ENCODE measurements at regions not wholly inside any gene's neighbourhood (a gene's known extent, or its start where the extent isn't known, plus 50 kb on each side); places are given as distances from the start of the nearest gene placed in this dataset.
"Not testable (repeated sequence)": the region's sequence is repeated elsewhere in the genome, so short reads cannot be mapped to it uniquely, and the experiment has no call there.

GRCh38 chr18:39326772-39327171, 1761.2 kb upstream of the CELF4 start:
- ATAC-seq (ENCODE audit: poor library complexity) (no peak), DNase-seq (no peak)
- intact Hi-C loops (cut with DNase I), result no loop called here

- ATAC-seq (ENCODE audit: poor library complexity) (no peak), DNase-seq (no peak)
- intact Hi-C loops (cut with DNase I), result no loop called here
Observed at GRCh38 chr18:39325973-39326372, 1760.4 kb upstream of the CELF4 start.

- intact Hi-C loops (cut with DNase I), result no loop called here
- ATAC-seq (ENCODE audit: poor library complexity), result no peak
- DNase-seq, result no peak
Observed at GRCh38 chr18:39319141-39319540, 1753.5 kb upstream of the CELF4 start.

DNA sequence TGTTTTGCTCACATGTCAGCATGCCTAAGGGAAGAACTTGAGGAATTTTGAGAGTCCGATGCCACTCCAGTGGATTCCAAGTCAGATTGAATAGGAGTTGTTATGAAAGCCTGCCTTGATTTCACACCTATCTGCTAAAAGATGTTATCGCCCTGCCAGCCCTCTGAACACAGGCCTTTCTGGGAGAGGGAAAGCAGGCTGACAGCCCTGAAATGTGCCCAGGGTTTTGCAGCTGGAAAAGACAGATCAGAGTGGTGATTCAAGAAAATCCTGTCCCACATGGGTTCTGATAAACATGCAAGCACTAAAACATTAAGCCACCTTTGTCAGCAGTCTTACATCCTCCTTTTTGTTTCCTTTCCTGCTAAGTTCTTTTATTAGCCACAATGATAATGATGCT, 1752.9 kb upstream of the CELF4 start:
- ATAC-seq (ENCODE audit: poor library complexity) (no peak), DNase-seq (no peak)
- intact Hi-C loops (cut with DNase I), result no loop called here

GRCh38 chr18:39318008-39318407, 1752.4 kb upstream of the CELF4 start:
- ATAC-seq (ENCODE audit: poor library complexity), result no peak
- intact Hi-C loops (cut with DNase I), result no loop called here
- DNase-seq, result no peak

GRCh38 chr18:39314595-39314994, 1749.0 kb upstream of the CELF4 start:
- ATAC-seq (ENCODE audit: poor library complexity), result no peak
- DNase-seq, result no peak
- intact Hi-C loops (cut with DNase I), result no loop called here

- no peak for ATAC-seq (ENCODE audit: poor library complexity)
- no peak for DNase-seq
- intact Hi-C loops (cut with DNase I), result no loop called here
Observed at GRCh38 chr18:39313992-39314391, 1748.4 kb upstream of the CELF4 start.

GRCh38 chr18:39311111-39311712, 1745.6 kb upstream of the CELF4 start:
- intact Hi-C loops (cut with DNase I), result no loop called here
- DNase-seq (no peak), ATAC-seq (ENCODE audit: poor library complexity) (no peak)

GRCh38 chr18:39308931-39309521, 1743.4 kb upstream of the CELF4 start:
- intact Hi-C loops (cut with DNase I); DNase-seq; ATAC-seq (ENCODE audit: poor library complexity): not testable (repeated sequence)

DNA sequence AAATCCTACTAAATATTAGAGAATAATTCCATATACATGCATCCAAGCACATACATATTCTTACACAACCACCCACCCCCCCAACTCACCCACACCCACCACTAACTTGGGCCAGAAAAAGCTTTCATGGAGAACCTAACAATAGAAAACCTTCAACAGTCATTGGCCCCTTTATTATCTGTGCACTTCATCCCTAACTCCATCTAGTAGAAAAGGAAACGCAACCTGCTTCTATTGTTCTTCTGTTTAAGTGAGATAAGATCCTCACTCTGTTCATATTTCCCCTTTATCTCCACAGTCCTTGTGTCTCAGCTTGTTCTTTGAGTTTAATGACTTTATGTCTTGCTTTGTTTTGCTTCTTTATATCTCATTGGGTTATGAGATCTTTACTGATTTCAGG, 1740.2 kb upstream of the CELF4 start:
- no peak for ATAC-seq (ENCODE audit: poor library complexity)
- no peak for DNase-seq
- intact Hi-C loops (cut with DNase I), result no loop called here

DNA sequence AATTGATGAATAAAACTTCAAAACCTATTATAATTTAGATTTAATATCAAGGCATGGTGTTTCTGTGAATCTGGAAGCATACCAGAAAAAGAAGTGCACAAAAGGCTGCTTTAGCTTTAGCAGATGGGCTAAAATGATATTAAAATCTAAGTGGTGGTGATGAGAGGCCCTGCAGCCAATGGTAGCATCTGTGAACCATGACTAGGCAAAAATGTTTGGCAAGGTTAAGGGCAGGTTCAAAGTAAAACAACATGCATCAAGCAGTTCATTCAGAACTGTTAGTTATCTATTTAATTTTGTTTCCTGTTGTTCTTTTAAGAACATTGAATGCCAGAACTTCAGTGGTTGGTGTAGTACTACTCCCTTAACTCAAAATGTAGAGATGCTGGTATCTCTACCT, 1736.9 kb upstream of the CELF4 start:
- ATAC-seq (ENCODE audit: poor library complexity) (no peak), DNase-seq (no peak)
- intact Hi-C loops (cut with DNase I), result no loop called here

DNA sequence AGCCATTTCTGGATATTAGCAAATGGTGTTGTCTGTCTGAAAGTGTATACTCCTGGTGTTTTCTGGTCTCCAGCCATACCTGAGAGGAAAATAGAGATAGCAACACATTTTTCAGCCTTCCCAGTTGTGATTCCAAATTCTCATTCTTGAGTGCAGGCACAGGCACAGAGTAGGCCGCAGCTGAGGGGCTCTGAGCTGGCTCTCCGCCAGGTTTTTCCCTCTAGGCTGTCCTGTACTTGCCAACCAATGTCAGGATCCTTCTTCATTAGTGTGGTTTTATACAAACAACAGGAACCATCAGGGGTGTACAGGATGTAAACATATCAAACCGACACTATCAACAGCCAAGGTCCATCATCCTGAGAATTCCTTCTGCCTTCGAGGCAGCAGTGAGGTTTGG, 1733.6 kb upstream of the CELF4 start:
- DNase-seq, result no peak
- ATAC-seq (ENCODE audit: poor library complexity), result no peak
- intact Hi-C loops (cut with DNase I), result no loop called here

DNA sequence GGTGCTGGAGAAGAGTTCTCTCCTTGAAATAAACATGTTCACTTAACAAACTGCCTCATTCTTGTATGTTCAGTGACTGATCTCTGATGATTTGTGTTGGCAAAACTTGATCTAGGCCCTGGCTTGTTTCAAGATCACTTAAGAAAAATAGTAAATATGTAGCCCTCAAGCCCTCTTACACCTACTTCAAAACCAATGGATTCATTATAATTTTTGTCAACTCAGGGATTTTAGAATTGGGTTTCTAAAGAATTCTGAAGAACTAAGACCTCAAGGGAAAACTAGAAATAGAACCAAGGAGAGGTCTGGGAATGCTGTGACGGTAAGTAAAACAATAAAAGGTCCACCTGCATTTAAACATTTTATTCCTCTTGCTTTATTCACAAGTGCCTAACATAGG, 1731.6 kb upstream of the CELF4 start:
- intact Hi-C loops (cut with DNase I), result no loop called here
- no peak for DNase-seq
- ATAC-seq (ENCODE audit: poor library complexity), result no peak

- DNase-seq (no peak), ATAC-seq (ENCODE audit: poor library complexity) (no peak)
- intact Hi-C loops (cut with DNase I), result no loop called here
Observed at GRCh38 chr18:39296293-39296888, 1730.8 kb upstream of the CELF4 start.

DNA sequence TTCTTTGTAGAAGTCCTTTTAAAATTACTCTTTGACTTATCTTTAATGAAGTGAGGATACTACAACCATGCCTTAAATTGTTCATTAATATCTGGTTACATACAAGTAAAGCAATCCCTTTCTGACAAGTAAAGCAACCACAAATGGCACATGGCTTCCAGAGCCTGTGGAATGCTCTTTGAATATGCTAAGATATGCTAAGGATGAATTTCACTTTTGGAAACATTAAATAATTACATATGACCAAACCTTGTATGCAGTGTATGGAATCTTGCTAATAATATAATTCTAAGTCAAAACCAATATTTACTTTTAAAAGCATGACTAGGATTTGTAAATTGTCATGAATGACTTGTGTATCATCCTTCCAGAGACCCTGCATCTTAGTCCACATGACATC, 1711.2 kb upstream of the CELF4 start:
- intact Hi-C loops (cut with DNase I), result no loop called here
- no peak for ATAC-seq (ENCODE audit: poor library complexity)
- DNase-seq, result no peak

- intact Hi-C loops (cut with DNase I), result no loop called here
- ATAC-seq (ENCODE audit: poor library complexity), result no peak
- DNase-seq, result no peak
Observed at GRCh38 chr18:39274535-39274934, 1708.9 kb upstream of the CELF4 start.

- intact Hi-C loops (cut with DNase I), result no loop called here
- ATAC-seq (ENCODE audit: poor library complexity) (no peak), DNase-seq (no peak)
Observed at GRCh38 chr18:39272230-39272629, 1706.6 kb upstream of the CELF4 start.

GRCh38 chr18:39271654-39272053, 1706.1 kb upstream of the CELF4 start:
- no peak for DNase-seq
- intact Hi-C loops (cut with DNase I), result no loop called here
- no peak for ATAC-seq (ENCODE audit: poor library complexity)

DNA sequence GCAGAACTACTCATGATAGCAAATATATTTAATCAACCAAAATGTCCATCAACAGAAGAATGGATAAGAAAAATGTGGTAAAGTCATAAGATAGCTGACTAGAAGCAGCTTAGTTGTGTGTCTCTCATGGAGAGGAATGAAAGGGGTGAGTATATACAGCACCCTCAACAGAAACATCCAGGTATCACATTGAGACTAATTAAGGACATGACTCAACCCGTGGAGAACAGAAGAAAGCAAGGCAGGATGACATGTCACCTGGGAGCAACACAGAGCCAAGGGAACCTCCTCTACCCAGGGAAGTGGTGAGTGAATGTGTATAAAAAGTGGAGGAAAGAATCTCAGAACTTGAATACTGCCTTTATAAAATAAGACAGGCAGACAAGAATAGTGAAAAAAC, 1695.0 kb upstream of the CELF4 start:
- DNase-seq, result no peak
- ATAC-seq (ENCODE audit: poor library complexity), result no peak
- intact Hi-C loops (cut with DNase I), result no loop called here

DNA sequence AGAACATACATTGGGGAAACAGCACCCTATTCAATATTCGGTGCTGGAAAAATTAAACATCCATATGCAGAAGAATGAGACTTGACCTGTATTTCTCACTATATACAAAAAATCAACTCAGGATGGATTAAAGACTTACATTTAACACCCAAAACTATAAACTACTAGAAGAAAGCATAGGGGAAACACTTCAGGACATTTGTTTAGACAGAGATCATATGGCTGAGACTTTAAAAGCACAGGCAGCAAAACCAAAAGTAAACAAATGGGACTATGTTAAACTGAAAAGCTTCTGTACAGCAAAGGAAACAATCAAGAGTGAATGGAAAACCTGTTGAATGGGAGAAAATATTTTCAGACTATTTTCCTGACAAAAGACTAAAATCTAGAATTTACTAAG, 1694.1 kb upstream of the CELF4 start:
- DNase-seq (no peak), ATAC-seq (ENCODE audit: poor library complexity) (no peak)
- intact Hi-C loops (cut with DNase I), result no loop called here

- intact Hi-C loops (cut with DNase I), result no loop called here
- no peak for ATAC-seq (ENCODE audit: poor library complexity)
- DNase-seq, result no peak
Observed at GRCh38 chr18:39244242-39244641, 1678.6 kb upstream of the CELF4 start.

Measured in Right ventricle myocardium superior (tissue), 1 donor.